Suprapubic skin (tissue), 4 donors: ENCODE measurements at regions not wholly inside any gene's neighbourhood (a gene's known extent, or its start where the extent isn't known, plus 50 kb on each side); places are given as distances from the start of the nearest gene placed in this dataset.

Experiments
- CTCF ChIP-seq, 2 donors: fragments of 200-600 bp in 1 of 2; fragments of 450-650 bp in 1 of 2; sonication (generic) in 1 of 2; IDR thresholded peaks; one replicate each; pipeline ENCODE4 v1.5.1; 2016 to 2019; ENCODE audit warnings: antibody characterized with exemption in 2 of 2, mild to moderate bottlenecking in 1 of 2, moderate library complexity in 1 of 2
- EP300 ChIP-seq: sonication (generic); formaldehyde crosslinking; IDR thresholded peaks from one replicate; pipeline ENCODE4 v1.6.1; 2017; ENCODE audit warnings: antibody characterized with exemption
- POLR2A ChIP-seq, 2 donors: fragments of 450-650 bp; IDR thresholded peaks; one replicate each; pipeline ENCODE4 v1.6.1; 2017; ENCODE audit warnings: antibody characterized with exemption in 2 of 2, mild to moderate bottlenecking in 2 of 2, moderate library complexity in 2 of 2
- POLR2AphosphoS5 ChIP-seq, 3 donors: sonication (generic); formaldehyde crosslinking; IDR thresholded peaks; one replicate each; pipeline ENCODE4 v1.6.1; 2017; ENCODE audit warnings: antibody characterized with exemption in 3 of 3

- TF ChIP-seq CTCF (IDR thresholded peaks at IDR 0.05), result no peak
- TF ChIP-seq EP300, result no peak
- TF ChIP-seq POLR2AphosphoS5 (IDR thresholded peaks at IDR 0.05), result no peak
- TF ChIP-seq POLR2A (IDR thresholded peaks at IDR 0.05), result no peak
Measured at GRCh38 chr1:4178501-4179113, 278.5 kb upstream of the C1orf174 start.
